Type B pancreatic cell (in vitro differentiated cells): ENCODE measurements at regions not wholly inside any gene's neighbourhood (a gene's known extent, or its start where the extent isn't known, plus 50 kb on each side); places are given as distances from the start of the nearest gene placed in this dataset.

ENCODE experiments used
- DNase-seq: peaks from one replicate; pipeline ENCODE4 v3.0.0; 2021; ENCODE audit warnings: mixed read lengths; ENCODE audit not compliant: unreplicated experiment; ENCODE audit errors: extremely low spot score
- H3K27ac Mint-ChIP-seq: 2 replicates; pipeline ENCODE4 v1.8.0; 2021; ENCODE audit warnings: mild to moderate bottlenecking, mixed read lengths
- H3K27me3 Mint-ChIP-seq: 2 replicates; pipeline ENCODE4 v1.8.0; 2021; ENCODE audit warnings: mixed read lengths
- H3K36me3 Mint-ChIP-seq: 2 replicates; pipeline ENCODE4 v1.8.0; 2021; ENCODE audit warnings: mixed read lengths
- H3K4me1 Mint-ChIP-seq: one replicate; pipeline ENCODE4 v1.8.0; 2021; ENCODE audit warnings: mixed read lengths; ENCODE audit not compliant: unreplicated experiment
- H3K4me3 Mint-ChIP-seq: 2 replicates; pipeline ENCODE4 v1.8.0; 2021; ENCODE audit warnings: mild to moderate bottlenecking, mixed read lengths
- H3K9me3 Mint-ChIP-seq: 2 replicates; pipeline ENCODE4 v1.8.0; 2021; ENCODE audit warnings: mixed read lengths
- TF ChIP-seq, protein P1 (sequence below): fragments of 200-600 bp; sonication (generic); conservative IDR thresholded peaks from 2 replicates; pipeline ENCODE4 v1.5.0; 2021; ENCODE audit warnings: antibody characterized with exemption, mild to moderate bottlenecking

GRCh38 chr5:8613078-8613685 is 744.2 kb downstream of the MTRR start:
- TF ChIP-seq, protein P1, sequence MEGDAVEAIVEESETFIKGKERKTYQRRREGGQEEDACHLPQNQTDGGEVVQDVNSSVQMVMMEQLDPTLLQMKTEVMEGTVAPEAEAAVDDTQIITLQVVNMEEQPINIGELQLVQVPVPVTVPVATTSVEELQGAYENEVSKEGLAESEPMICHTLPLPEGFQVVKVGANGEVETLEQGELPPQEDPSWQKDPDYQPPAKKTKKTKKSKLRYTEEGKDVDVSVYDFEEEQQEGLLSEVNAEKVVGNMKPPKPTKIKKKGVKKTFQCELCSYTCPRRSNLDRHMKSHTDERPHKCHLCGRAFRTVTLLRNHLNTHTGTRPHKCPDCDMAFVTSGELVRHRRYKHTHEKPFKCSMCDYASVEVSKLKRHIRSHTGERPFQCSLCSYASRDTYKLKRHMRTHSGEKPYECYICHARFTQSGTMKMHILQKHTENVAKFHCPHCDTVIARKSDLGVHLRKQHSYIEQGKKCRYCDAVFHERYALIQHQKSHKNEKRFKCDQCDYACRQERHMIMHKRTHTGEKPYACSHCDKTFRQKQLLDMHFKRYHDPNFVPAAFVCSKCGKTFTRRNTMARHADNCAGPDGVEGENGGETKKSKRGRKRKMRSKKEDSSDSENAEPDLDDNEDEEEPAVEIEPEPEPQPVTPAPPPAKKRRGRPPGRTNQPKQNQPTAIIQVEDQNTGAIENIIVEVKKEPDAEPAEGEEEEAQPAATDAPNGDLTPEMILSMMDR = no peak
- no peak for DNase-seq
- peaks cover 10% of the 10 kb centered on the region for H3K9me3 Mint-ChIP-seq
- H3K27ac Mint-ChIP-seq = no peak overlapping the region
- H3K4me1 Mint-ChIP-seq = no peaks in the 10 kb centered on the region
- no peak overlapping the region for H3K4me3 Mint-ChIP-seq
- no peaks in the 10 kb centered on the region for H3K36me3 Mint-ChIP-seq
- H3K27me3 Mint-ChIP-seq = peaks cover 3% of the 10 kb centered on the region

DNA sequence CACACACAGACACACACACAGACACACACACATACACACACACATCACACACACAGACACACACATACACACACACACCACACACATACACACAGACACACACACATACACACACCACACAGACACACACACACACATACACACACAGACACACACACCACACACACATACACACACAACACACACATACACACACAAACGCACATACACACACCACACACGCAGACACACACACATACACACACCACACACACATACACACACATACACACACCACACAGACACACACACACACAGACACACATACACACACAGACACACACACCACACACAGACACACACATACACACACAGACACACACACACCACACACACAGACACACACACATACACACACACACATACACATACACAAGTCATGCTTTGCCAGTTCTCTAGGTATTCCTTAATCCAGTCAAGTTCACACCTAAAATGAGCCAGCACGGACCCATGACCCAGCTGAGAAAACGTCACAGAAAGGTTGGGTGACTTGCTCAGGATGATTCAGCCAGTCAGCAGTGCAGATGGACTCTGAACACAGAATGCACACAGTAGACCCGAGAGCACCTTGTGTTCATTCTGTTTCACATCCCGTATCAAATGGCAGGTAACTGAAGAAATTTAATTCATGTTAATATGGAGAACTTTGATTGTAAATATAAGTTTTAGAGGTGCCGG is 746.4 kb downstream of the MTRR start:
- no peak overlapping the region for H3K27ac Mint-ChIP-seq
- no peak overlapping the region for H3K4me3 Mint-ChIP-seq
- TF ChIP-seq, protein P1 = no peak
- no peaks in the 10 kb centered on the region for H3K4me1 Mint-ChIP-seq
- H3K9me3 Mint-ChIP-seq = peaks cover 10% of the 10 kb centered on the region
- H3K36me3 Mint-ChIP-seq = no peaks in the 10 kb centered on the region
- DNase-seq = no peak
- H3K27me3 Mint-ChIP-seq = peaks cover 3% of the 10 kb centered on the region

GRCh38 chr5:8628521-8628920 is 759.6 kb downstream of the MTRR start:
- Mint-ChIP-seq H3K36me3 (no peaks in the 10 kb centered on the region), H3K4me3 (no peak overlapping the region), H3K27me3 (no peaks in the 10 kb centered on the region), H3K9me3 (peaks cover 5% of the 10 kb centered on the region), H3K27ac (no peak overlapping the region), H3K4me1 (peaks cover 9% of the 10 kb centered on the region)
- DNase-seq = no peak
- TF ChIP-seq, protein P1 = no peak

DNA sequence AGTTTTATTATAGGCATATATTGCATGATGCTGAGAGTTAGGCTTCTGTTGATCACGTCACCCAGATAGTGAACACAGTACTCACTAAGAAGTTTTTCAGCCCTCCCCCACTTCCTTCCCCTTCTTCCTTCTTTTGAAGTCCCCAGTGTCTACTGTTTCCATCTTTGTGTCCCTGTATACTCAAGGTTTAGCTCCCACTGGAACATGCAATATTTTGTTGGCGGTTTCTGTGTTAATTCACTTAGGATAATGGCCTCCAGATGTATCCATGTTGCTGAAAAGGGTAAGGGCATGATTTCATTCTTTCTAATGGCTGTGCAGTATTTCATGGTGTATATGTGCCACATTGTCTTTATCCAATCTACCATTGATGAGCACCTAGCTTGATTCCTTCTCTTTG is 764.3 kb downstream of the MTRR start:
- Mint-ChIP-seq H3K4me3 (peak overlapping the region; percentile 34), H3K27ac (peak overlapping the region; percentile 61), H3K36me3 (no peaks in the 10 kb centered on the region), H3K9me3 (peaks cover 9% of the 10 kb centered on the region), H3K4me1 (peaks cover 13% of the 10 kb centered on the region), H3K27me3 (no peaks in the 10 kb centered on the region)
- no peak for DNase-seq
- TF ChIP-seq, protein P1 = no peak

DNA sequence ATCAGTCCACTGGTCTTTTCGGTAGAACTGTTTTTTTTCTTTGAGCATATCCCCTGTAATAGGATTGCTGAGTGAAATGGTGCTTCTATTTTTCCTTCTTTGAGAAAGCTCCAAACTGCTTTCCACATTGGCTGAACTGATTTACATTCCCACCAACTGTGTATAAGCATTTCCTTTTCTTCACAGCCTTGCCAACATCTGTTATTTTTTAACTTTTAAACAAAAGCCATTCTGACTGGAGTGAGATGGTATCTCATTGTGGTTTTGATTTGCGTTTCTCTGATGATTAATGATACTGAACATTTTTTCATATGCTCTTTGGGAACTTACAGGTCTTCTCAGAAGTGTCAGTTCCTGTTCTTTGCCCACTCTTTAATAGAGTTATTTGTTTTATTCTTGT is 764.7 kb downstream of the MTRR start:
- H3K27me3 Mint-ChIP-seq = no peaks in the 10 kb centered on the region
- TF ChIP-seq, protein P1 = no peak
- peak overlapping the region; percentile 35 for H3K4me3 Mint-ChIP-seq
- peaks cover 13% of the 10 kb centered on the region for H3K4me1 Mint-ChIP-seq
- H3K9me3 Mint-ChIP-seq = peaks cover 9% of the 10 kb centered on the region
- no peaks in the 10 kb centered on the region for H3K36me3 Mint-ChIP-seq
- H3K27ac Mint-ChIP-seq = peak overlapping the region; percentile 61
- no peak for DNase-seq
